Neural cell (in vitro differentiated cells): ENCODE measurements at regions not wholly inside any gene's neighbourhood (a gene's known extent, or its start where the extent isn't known, plus 50 kb on each side); places are given as distances from the start of the nearest gene placed in this dataset.

Experiments used
- H2AFZ ChIP-seq: fragments of 200-600, 300-800 bp; sonication (generic), shearing (Covaris generic); 2 replicates; pipeline ENCODE4 v1.6.0; 2014; ENCODE audit warnings: low read depth, mild to moderate bottlenecking, antibody characterized with exemption, low read length, moderate library complexity
- H3F3A ChIP-seq: fragments of 200-600 bp; shearing (Covaris generic); 2 replicates; pipeline ENCODE4 v1.6.1; 2016; ENCODE audit warnings: mild to moderate bottlenecking, moderate library complexity, mixed read lengths, antibody characterized with exemption, low read length; ENCODE audit not compliant: insufficient read depth, poor library complexity, severe bottlenecking
- H3K27ac ChIP-seq: fragments of 200-600, 300-800 bp; sonication (generic), shearing (Covaris generic); 2 replicates; pipeline ENCODE4 v1.5.1; 2014; ENCODE audit warnings: mild to moderate bottlenecking, low read length, moderate library complexity
- H3K27me3 ChIP-seq: fragments of 300-800, 200-600 bp; sonication (generic), shearing (Covaris generic); 2 replicates; pipeline ENCODE4 v1.6.0; 2014; ENCODE audit warnings: mild to moderate bottlenecking, low read depth, low read length, moderate library complexity; ENCODE audit not compliant: insufficient read depth
- H3K36me3 ChIP-seq: fragments of 300-800, 200-600 bp; sonication (generic), shearing (Covaris generic); 2 replicates; pipeline ENCODE4 v1.5.1; 2014; ENCODE audit warnings: mild to moderate bottlenecking, antibody characterized with exemption, low read length, moderate library complexity; ENCODE audit not compliant: insufficient read depth
- H3K4me2 ChIP-seq: fragments of 300-800, 200-600 bp; sonication (generic), shearing (Covaris generic); 2 replicates; pipeline ENCODE4 v1.6.0; 2014; ENCODE audit warnings: mild to moderate bottlenecking, low read length
- H3K4me3 ChIP-seq: fragments of 300-800, 200-600 bp; sonication (generic), shearing (Covaris generic); 2 replicates; pipeline ENCODE4 v1.5.1; 2014; ENCODE audit warnings: mild to moderate bottlenecking, low read length, moderate library complexity
- H3K79me2 ChIP-seq: fragments of 200-600 bp; shearing (Covaris generic); replicated peaks from 2 replicates; pipeline ENCODE4 v1.6.0; 2014; ENCODE audit warnings: mild to moderate bottlenecking, low read length, moderate library complexity; ENCODE audit not compliant: insufficient read depth
- H3K9ac ChIP-seq: fragments of 300-800, 200-600 bp; sonication (generic), shearing (Covaris generic); 2 replicates; pipeline ENCODE4 v1.6.1; 2016; ENCODE audit warnings: mild to moderate bottlenecking, low read length, mixed read lengths
- H3K9me2 ChIP-seq: fragments of 200-600 bp; shearing (Covaris generic); 2 replicates; pipeline ENCODE4 v1.6.1; 2016; ENCODE audit warnings: mild to moderate bottlenecking, low read length, mixed read lengths; ENCODE audit not compliant: insufficient read depth
- H3K9me3 ChIP-seq: fragments of 200-600, 300-800 bp; sonication (generic), shearing (Covaris generic); 2 replicates; pipeline ENCODE4 v1.6.1; 2016; ENCODE audit warnings: mild to moderate bottlenecking, mixed run types, low read length, moderate library complexity, mixed read lengths
- H4K20me1 ChIP-seq: fragments of 200-600 bp; shearing (Covaris generic); 2 replicates; pipeline ENCODE4 v1.6.1; 2016; ENCODE audit warnings: mild to moderate bottlenecking, mixed run types; ENCODE audit not compliant: insufficient read depth
- CTCF ChIP-seq: fragments of 450-650 bp; IDR thresholded peaks from 2 replicates; pipeline ENCODE4 v1.5.1; 2014; ENCODE audit warnings: antibody characterized with exemption, mild to moderate bottlenecking, moderate library complexity; ENCODE audit not compliant: poor library complexity, severe bottlenecking
- EP300 ChIP-seq: fragments of 450-650 bp; conservative IDR thresholded peaks from 2 replicates; pipeline ENCODE4 v1.6.1; 2014; ENCODE audit warnings: antibody characterized with exemption, mild to moderate bottlenecking, moderate library complexity; ENCODE audit not compliant: poor library complexity, severe bottlenecking
- EZH2 ChIP-seq: fragments of 200-600, 300-800 bp; shearing (Covaris generic), sonication (generic); IDR thresholded peaks from 2 replicates; pipeline ENCODE4 v1.6.1; 2014; ENCODE audit warnings: antibody characterized with exemption, low read length, borderline replicate concordance, mild to moderate bottlenecking; ENCODE audit not compliant: insufficient read depth, poor library complexity, severe bottlenecking
- MXI1 ChIP-seq: fragments of 450-650 bp; conservative IDR thresholded peaks from 2 replicates; pipeline ENCODE4 v1.6.1; 2014; ENCODE audit warnings: antibody characterized with exemption, mild to moderate bottlenecking; ENCODE audit not compliant: poor library complexity, severe bottlenecking
- POLR2AphosphoS5 ChIP-seq: IDR thresholded peaks from 2 replicates; pipeline ENCODE4 v1.6.1; 2012
- RAD21 ChIP-seq: fragments of 450-650 bp; conservative IDR thresholded peaks from 2 replicates; pipeline ENCODE4 v1.6.1; 2014; ENCODE audit warnings: antibody characterized with exemption, mild to moderate bottlenecking, moderate library complexity
- REST ChIP-seq: IDR thresholded peaks from 2 replicates; pipeline ENCODE4 v1.6.1; 2012; ENCODE audit warnings: borderline replicate concordance
- SMC3 ChIP-seq: fragments of 450-650 bp; conservative IDR thresholded peaks from 2 replicates; pipeline ENCODE4 v1.6.1; 2014; ENCODE audit warnings: antibody characterized with exemption, mild to moderate bottlenecking, moderate library complexity; ENCODE audit not compliant: poor library complexity
- TAF1 ChIP-seq: IDR thresholded peaks from 2 replicates; pipeline ENCODE4 v1.6.1; 2012; ENCODE audit warnings: low read depth

GRCh38 chr12:83196694-83197350 lies 510.1 kb downstream of the TMTC2 start:
- no peaks in the 10 kb centered on the region for H3K36me3 ChIP-seq
- H3K27ac ChIP-seq = no peak overlapping the region
- H3K9ac ChIP-seq = no peak overlapping the region
- no peak overlapping the region for H3K4me2 ChIP-seq
- TF ChIP-seq CTCF = no peak
- TF ChIP-seq EZH2 = no peak
- TF ChIP-seq POLR2AphosphoS5 = no peak
- H3K79me2 ChIP-seq = no peaks in the 10 kb centered on the region
- no peak overlapping the region for H3K4me3 ChIP-seq
- no peak overlapping the region for H2AFZ ChIP-seq
- H3K9me2 ChIP-seq = no peaks in the 10 kb centered on the region
- H3K27me3 ChIP-seq = no peaks in the 10 kb centered on the region
- no peaks in the 10 kb centered on the region for H3F3A ChIP-seq
- H4K20me1 ChIP-seq = no peaks in the 10 kb centered on the region
- no peaks in the 10 kb centered on the region for H3K9me3 ChIP-seq

GRCh38 chr12:83190631-83191390 lies 504.1 kb downstream of the TMTC2 start:
- H3K27me3 ChIP-seq = no peaks in the 10 kb centered on the region
- H3K36me3 ChIP-seq = no peaks in the 10 kb centered on the region
- H3K4me3 ChIP-seq = no peak overlapping the region
- no peaks in the 10 kb centered on the region for H3F3A ChIP-seq
- no peak overlapping the region for H3K9ac ChIP-seq
- no peaks in the 10 kb centered on the region for H3K9me2 ChIP-seq
- TF ChIP-seq SMC3 = no peak
- TF ChIP-seq RAD21 = no peak
- no peak for TF ChIP-seq POLR2AphosphoS5
- no peak for TF ChIP-seq EP300
- no peak for TF ChIP-seq TAF1
- no peak for TF ChIP-seq EZH2
- no peak for TF ChIP-seq REST
- TF ChIP-seq MXI1 = no peak
- no peak for TF ChIP-seq CTCF
- H3K79me2 ChIP-seq = no peaks in the 10 kb centered on the region
- no peak overlapping the region for H3K4me2 ChIP-seq
- H2AFZ ChIP-seq = no peak overlapping the region
- H3K9me3 ChIP-seq = no peaks in the 10 kb centered on the region
- no peak overlapping the region for H3K27ac ChIP-seq
- H4K20me1 ChIP-seq = no peaks in the 10 kb centered on the region
